ENCODE measurements at regions not wholly inside any gene's neighbourhood (a gene's known extent, or its start where the extent isn't known, plus 50 kb on each side); places are given as distances from the start of the nearest gene placed in this dataset.

DNA sequence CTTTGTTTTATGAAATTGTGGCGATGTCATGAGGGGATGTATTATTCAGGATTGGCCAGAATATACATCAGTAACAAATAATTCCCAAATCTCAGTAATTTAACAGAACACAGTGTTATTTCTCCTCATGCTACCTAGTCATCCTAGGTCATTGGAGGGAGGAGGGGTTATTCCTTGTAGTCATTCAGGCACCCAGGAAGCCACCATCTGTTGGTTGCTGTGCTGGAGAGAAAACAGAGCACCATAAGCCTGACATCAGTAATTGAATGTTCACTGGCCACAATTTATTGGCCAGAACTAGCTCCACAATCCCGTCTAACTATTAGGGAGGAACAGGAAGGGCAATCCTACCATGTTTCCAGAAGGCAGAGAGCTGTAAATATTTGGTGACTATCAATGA, 303.5 kb upstream of the CELF4 start:
- ChIA-PET CTCF (interaction anchor here (1.3 kb wide), 1 partner anchor 10 kb away, joined by 4 read pairs; no protein-coding TSS in a partner anchor), SMC1A (ENCODE audit: uncharacterized antibody, unreplicated experiment) (no interaction called here), RAD21 (ENCODE audit: unreplicated experiment) (interaction anchor here (0.6 kb wide), 1 partner anchor 203 kb away, joined by 3 read pairs; no protein-coding TSS in a partner anchor), POLR2A (no interaction called here)
- H4K20me1 ChIP-seq (ENCODE audit: control insufficient read depth, insufficient read depth): no peaks in the 10 kb centered on the region
- H3K79me2 ChIP-seq (ENCODE audit: control insufficient read depth, insufficient read depth, low read length): no peaks in the 10 kb centered on the region
- H3K9ac ChIP-seq (ENCODE audit: control insufficient read depth, insufficient read depth, low read length): no peak overlapping the region
- in situ Hi-C loops (cut with MboI) (no loop called here), intact Hi-C loops (cut with micrococcal nuclease; ENCODE audit: unreplicated experiment) (no loop called here)
- TF ChIP-seq MYC (IDR thresholded peaks at IDR 0.05; ENCODE audit: insufficient read depth, insufficient read length, insufficient replicate concordance, low read length, severe bottlenecking) (no peak), ZBTB4 (CRISPR knock-in tag; IDR thresholded peaks at IDR 0.05) (no peak), ATF2 (IDR thresholded peaks at IDR 0.05; ENCODE audit: low read length) (no peak), RBBP5 (conservative IDR thresholded peaks at IDR 0.05) (no peak), CBX5 (IDR thresholded peaks at IDR 0.05; ENCODE audit: low read depth) (no peak), CEBPZ (IDR thresholded peaks at IDR 0.05; ENCODE audit: low read depth, low read length) (no peak), NFXL1 (IDR thresholded peaks at IDR 0.05; ENCODE audit: borderline replicate concordance) (no peak), RAD21 (IDR thresholded peaks at IDR 0.05; ENCODE audit: insufficient read depth, low read depth, low read length) (no peak), NR2C2 (IDR thresholded peaks at IDR 0.05; ENCODE audit: borderline replicate concordance, control insufficient read depth, insufficient read length, low read depth) (no peak), POLR2A (IDR thresholded peaks at IDR 0.05; ENCODE audit: low read depth, low read length) (no peak)
- H3K4me3 ChIP-seq: no peak overlapping the region
- H3K4me2 ChIP-seq (ENCODE audit: control insufficient read depth, insufficient read depth): no peak overlapping the region
- no peak overlapping the region for H3K27ac ChIP-seq (ENCODE audit: control insufficient read depth, insufficient read depth)
- no peaks in the 10 kb centered on the region for H3K27me3 ChIP-seq (replicated peaks in 1 of 2; ENCODE audit: control insufficient read depth in 2 of 2, insufficient read depth in 2 of 2, low read length in 1 of 2)
- H3K4me1 ChIP-seq (ENCODE audit: control insufficient read depth, insufficient read depth, low read length): no peaks in the 10 kb centered on the region
- WGBS (ENCODE audit: insufficient coverage, insufficient replicate concordance, low lambda C conversion rate, missing lambda C conversion rate): 0% methylated on average over 2 of the region's 2 CpGs
- no peaks in the 10 kb centered on the region for H3K9me3 ChIP-seq (replicated peaks; ENCODE audit: control insufficient read depth, insufficient read depth, low read length)
- BruUV-seq (replicated peaks): no TSS peak
- H3K36me3 ChIP-seq (ENCODE audit: control insufficient read depth in 2 of 2, insufficient read depth in 2 of 2, low read length in 1 of 2): no peaks in the 10 kb centered on the region
- DNase-seq (ENCODE audit: low read depth, low spot score) (no peak), FAIRE-seq (no peak), ATAC-seq (no peak)
- no peak overlapping the region for H2AFZ ChIP-seq (ENCODE audit: control insufficient read depth, low read depth, low read length)

All from GM12878 (cell line).